HG03354 (cell line): ENCODE measurements at regions not wholly inside any gene's neighbourhood (a gene's known extent, or its start where the extent isn't known, plus 50 kb on each side); places are given as distances from the start of the nearest gene placed in this dataset.

ENCODE experiments used
- ATAC-seq: cut with Tn5 transposase; IDR thresholded peaks from one replicate; pipeline ENCODE4 v1.9.1; 2021; ENCODE audit warnings: mild to moderate bottlenecking; ENCODE audit not compliant: unreplicated experiment, poor library complexity, severe bottlenecking

DNA sequence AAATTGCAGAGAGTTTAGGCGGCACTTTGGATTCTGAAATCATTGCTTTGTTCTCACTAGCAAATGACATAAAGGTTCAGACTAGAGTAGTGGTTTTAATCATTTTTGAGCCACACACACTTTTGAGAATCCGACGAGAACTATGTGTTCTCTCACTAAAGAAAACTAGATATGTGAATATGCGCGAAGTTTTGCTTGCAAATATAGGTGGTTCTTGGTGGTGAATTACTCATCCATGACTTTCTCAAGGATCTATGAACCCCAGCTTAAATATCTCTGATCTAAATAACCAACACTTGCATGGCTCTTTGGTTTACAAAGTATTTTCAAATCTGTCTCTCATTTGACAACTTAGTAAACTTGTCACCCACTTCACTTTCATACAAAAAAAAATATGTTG is 54.8 kb downstream of the NOG start:
- no peak for ATAC-seq

DNA sequence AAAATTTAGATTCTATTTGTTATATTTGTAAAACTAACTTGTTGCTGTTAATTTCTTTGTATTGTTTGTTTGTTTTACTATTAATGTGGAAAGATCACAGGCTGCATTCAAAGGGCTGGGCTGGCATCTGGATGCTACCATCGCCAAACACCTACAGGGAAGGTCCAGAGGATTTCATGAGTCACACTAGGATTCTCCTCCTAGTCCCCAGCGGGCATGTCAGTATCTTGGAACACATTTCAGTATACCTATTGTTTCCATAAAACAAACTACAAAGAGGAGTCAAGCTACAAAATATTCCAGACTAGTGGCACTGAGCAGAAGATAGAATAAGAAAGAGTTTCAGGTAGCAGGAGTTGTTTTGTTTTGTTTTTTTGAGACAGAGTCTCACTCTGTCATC is 55.3 kb downstream of the NOG start:
- ATAC-seq, result no peak

DNA sequence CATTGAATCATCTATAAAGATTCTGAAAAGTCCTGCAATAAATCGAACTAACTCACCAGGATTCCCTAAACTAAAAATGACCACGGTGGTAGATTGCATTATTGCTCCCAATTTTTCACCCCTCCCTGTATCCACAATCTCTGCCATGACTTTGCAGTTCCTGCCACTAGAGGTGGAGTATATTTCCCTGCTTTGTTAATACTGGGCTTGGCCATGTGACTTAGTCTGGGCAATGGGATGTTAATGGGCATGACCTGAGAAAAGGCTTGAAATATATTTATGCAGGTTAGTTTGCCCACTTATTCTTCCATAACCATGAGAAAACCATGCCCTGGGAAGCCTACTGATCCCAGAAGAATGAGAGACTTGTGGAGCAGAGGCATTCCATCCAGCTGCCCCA is 59.1 kb downstream of the NOG start:
- ATAC-seq, result no peak

DNA sequence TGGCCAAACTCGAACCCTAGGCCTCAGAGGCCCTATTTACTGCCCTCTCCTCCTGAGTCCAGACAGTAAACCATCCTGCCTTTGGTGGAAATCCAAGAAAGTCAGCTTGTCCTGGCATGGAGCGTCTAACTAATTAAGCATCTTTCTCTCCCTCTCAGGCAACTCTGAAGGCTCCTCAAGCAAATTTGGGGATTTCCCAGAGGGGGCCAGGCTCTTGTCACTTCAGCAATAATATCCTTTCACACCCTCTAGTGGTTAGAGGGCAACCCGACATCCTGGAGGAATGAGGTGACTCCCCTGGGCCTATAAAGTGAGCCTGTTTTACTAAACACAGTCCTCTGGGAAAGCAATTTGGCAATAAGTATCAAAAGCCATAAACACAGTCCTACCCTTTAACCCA is 60.4 kb downstream of the NOG start:
- ATAC-seq, result peak; percentile 100

DNA sequence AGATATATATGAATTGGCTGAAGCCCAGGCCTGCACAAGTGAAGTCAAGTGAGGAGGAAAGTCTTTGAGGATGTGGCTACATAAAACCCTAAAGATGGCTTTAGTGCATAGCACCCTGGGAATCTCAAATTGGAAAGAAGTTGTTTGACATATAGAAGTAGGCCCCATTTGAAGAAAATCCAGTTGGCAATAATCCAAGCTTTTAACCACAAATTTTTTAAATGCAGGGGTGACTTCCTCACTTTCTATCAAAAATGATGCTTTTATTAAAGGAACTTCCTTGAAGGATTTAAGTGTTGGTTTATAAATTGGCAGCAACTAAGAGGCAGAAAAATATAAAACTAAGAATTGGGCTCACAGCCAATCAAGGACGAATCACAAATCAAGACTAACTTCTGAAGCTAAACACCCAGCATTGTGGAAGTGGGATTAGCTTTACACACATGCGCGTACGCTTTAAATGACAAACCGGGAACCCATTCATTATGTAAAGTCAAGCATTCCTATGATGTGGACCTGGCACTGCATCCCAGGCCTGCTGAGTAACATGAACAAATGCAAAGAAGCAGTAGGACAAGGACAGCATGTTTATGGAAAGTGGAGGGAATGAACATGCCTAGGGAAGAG is 63.3 kb downstream of the NOG start:
- ATAC-seq, result no peak

DNA sequence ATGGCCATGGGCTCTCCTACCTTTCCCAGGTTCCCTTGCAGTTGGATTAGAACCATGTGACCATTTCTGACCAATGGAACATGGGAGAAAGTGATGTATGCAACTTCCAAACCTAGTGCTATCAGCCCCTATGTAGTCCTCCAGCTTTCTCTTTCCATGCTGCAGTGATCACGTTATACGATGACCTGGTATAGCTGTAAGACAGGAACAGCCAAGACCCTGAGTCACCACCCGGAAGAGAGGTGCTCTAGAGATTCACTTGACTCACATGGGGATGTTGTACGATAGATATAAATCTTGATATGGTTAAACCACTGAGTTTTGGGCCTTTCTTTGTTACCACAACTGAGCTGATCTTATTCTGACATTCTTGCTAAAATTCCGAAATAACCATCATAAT is 65.1 kb downstream of the NOG start:
- no peak for ATAC-seq

DNA sequence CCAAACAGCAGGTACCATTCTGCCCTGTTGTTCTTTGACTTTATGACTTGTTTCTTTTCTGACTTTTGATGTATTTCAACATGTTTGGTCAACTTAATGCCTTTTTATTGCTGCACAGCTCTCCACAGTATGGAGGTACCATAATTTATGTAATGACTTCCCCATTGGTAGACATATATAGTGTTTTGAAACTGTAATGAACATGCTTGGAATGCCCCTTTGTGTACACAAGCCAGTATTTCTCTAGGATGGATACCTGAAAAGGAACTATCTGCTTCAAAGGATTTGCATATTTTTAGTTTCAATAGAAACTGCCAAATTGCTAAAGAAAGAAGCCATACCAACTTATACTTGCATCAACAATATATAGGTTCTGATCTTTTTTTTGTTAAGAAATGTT is 66.1 kb downstream of the NOG start:
- ATAC-seq, result no peak

DNA sequence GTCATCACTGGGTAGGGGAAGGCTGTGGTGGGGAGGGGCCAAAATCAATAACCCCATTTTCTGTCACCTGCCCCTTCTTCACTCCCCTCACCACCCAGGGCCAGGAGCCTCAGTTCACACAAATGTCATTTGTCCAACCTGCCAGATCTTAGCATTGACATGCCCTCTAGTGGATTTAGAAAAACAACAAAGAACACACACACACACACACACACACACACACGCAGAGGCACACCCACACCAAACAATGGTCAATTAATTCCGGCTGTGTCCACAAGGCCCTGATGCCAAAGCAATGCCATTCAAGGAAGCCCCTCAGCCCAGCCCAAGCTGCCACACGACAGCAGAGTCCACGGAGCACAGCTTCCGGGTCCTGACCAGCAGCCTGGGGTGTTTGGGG is 68.4 kb downstream of the NOG start:
- no peak for ATAC-seq

DNA sequence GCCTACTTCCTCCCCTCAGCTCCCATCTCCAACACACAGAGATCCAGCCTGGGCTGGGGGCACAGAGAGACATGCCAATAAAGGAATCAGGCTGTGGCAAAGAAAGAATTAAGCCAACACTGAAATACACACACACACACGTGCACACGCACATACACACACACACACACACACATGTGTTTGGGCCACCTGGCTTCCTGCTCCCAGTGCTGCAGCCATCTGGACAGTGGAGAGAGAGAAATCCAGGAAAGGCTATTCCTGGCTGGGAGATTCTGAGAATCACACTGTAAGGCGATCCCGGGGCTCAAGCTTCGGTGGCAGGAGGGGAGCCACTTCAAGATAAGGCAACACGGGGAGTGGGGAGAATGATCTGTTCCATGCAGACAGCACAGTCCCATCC is 72.4 kb downstream of the NOG start:
- no peak for ATAC-seq

DNA sequence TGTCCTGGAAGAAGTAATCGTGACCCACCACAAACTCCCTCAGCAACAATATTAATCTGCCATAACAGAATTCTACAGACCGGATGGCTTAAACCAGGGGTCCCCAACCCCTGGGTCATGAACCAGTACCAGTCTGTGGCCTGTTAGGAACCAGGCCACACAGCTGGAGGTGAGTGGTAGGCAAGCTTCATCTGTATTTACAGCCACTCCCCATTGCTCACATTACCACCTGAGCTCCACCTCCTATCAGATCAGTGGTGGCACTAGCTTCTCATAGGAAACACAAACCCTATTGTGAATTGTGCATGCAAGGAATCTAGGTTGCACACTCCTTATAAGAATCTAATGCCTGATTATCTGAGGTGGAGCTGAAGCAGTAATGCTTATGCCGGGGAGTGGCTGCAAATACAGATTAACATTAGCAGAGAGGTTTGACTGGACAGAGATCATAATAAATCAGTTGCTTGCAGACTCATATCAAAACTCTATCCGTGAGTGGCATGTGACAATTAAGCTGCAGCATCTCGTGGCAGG is 74.5 kb downstream of the NOG start:
- no peak for ATAC-seq

DNA sequence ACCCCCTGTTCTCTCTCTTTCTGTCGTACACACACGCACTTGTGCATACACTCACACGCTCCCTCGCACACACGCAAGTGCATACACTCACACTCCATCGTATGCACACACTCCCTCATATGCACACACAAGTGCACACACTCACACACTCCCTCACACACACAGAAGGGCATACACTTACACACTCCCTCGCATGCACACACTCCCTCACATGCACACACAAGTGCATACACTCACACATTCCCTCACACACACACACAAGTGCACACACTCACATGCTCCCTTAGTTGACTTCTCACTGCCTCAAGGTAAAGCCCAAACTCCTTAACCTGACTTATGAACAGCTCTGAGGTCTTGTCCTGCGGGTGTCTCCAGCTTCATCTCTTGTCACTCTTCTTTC is 78.7 kb downstream of the NOG start:
- ATAC-seq, result no peak

DNA sequence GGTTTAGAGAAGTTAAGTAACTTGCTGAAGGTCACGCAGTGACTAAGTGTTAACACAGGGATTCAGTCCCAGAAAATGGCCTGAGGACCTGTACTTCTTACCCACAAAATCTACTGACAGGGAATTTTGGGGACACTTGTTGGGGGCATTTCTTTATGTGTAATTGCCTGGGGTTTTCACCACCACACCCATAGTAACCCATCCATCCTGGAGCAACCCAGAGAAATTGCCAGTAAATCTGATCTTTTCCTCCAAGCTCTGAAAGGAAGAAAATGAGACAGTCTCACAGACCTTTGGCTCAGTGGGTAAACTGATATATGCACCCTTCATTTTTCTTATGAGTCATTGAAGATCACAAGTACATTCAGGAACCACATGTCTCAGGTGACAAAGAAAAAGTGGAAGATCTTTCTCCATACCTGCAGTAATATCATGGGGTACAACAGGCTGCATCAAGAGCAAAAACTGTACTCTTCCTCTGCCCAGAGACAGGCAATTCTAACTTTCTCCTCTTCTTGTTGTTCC is 81.0 kb downstream of the NOG start:
- no peak for ATAC-seq

DNA sequence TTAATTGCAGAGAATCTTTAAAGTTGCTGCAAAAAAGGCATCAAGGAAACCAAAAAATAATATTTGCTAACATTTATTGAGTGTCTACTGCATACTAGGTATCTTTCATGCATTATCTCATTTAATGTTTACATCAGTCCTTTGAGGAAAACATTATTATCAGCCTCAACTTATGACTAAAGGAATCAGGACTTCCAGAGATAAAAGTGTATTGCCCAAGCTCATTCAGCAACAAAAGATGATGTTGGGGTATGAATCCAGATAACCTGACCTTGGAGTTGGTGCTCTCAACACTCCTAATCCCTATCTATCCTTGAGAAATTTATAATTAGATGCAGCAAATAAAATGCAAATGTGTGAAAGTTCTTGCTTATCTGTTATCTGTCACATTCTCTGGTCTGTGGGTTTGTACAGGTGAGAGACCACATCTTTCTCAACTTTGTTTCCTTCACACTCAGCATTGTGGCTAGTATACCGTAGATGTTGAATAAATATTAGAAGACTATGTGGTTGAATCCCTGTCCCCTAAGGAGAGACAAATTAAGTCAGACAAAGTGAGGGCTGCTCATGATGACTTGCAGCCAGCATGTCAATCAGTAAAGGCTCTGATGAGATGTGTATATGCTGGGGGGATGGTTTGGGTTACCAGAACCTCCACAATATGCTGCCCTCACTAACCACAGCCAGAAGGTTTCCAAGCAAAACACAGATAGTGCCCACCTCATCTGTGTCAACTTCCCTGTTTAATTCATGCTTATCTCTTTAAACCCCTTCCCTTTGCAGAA is 82.6 kb downstream of the NOG start:
- ATAC-seq, result no peak

DNA sequence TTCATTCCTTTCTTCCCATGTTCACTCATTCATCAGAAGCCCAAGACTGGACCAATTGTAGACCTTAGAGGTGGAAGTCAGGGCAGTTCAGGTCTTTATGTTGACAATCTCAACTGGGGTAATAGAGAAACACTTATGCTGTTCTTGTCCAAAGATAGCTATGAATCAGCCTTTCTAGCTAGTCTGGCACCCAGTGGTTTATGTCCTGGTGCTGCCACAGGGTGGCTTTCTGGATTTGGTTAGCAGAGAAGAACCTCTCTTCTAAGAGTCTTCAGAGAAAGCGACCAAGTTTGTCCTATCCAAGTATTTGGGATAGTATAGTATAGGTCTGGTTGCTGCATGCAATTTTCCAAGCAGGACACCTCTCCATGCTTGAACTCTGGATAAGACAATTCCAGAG is 83.3 kb downstream of the NOG start:
- no peak for ATAC-seq

DNA sequence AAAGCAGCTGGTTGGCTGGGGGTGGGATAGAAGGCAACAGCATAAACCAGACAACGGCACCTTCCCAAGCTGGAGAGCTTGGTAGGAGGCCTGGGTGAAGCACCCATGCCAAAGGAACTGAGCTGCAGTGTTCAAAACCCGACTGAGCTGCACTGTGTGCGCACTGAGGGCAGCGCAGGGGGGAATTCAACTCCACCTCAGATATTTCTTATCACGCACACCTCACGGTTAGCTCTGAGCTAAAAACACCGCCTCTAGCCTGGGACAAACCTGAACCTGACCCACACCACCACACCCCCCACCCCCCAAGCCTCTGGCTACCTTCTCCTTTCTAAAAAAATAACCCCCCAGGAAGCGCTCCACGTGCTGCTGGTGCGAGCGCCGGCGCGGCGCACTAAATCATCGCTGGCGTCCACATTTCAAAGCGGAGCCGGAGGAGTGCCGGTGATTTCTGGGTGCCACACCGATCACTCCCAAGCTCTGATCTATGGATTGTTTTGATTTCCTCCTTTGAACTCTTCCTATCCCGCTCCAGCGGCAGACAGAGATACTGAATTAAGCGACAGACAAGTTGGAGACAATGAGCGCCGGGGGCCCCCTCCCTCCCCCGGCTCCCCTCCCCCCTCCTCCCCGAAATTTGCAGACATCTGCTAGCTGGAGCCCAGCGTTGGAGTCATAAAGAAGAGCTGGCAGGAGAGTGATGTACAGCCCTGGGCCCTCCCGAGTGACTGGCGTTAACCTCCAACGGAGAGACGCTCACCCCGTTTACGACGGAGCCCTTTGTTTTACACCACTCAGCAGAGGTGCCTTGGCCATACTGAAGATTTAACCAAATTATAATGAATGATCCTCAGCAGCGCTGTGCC is 85.0 kb downstream of the NOG start:
- peak; percentile 7 for ATAC-seq

DNA sequence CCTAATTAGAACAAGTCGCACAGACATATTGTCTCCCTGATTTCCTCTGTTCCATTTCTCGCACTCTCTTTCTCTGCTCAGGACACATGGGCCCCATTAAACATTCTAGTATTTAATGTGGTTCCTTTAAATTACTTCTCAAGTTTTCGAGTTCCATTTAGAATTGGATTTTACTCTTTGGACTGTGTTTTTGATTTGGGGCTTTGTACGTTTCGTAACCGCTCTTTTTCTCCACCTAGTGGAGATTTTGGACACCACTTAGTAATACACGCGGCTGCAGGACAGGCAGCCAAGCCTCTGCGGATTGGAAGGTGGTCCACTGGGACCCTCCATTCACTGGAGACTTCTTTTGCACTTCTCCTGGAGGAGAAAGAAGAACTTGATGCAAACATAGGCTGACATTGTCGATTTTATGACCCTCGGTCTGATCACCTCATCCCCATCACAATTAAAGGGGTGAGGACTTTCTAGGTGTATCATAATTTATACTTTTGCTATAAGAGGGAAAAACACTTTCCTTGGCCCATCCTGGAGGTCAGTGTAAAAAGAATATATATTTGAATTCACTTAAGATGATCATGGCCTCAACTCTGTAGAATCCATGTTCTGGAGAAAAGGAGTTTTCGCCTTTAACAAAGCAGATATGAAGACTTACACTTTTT is 85.7 kb downstream of the NOG start:
- ATAC-seq, result peak; percentile 42

DNA sequence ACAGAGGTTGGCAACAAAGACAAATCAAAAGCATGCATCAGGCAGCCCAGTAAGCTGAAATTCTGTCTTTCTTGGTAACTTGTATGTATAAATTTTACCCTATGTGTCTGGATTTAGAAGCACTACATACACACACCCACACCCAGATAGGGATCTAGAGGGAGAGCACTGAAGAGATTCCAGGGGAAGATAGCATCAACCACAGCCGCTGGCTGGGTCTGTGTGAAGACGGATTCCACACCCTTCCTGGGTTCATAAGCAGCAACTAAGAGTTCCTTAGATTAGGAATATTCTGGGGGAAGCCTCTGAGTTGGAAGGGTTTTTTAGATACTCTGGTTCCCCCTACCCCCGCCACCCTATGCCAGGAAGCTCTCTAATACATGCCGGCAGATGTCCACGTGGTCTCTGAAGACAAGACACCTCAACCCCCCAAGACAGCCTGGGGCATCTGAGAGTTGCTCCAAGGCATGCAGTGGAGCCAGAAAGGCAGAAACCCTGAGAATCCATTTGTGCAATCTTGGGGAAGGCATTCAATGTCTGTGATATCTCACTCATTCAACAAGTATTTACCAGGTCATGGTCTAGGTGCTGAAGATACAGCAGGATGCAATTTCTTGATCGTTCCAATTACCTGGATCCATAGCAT is 86.4 kb downstream of the NOG start:
- ATAC-seq, result no peak

DNA sequence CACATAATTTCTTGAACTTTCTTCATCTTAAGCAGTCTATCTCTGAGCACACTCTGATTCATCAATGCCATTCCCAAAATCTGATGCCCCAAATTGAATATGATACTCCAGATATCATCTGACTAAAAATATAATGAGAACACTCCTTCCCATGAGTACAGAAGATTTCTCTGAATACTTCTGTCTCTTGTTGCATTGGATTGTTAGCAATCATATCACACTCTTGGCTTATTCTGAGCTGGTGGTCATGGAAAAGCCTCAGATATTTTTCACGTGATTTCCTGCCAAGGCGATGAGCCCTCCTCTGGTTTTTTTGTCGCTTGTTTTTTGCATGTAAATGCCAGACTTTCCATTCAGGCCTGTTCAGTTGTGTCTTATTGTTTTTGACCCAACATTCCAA is 87.2 kb downstream of the NOG start:
- ATAC-seq, result no peak

DNA sequence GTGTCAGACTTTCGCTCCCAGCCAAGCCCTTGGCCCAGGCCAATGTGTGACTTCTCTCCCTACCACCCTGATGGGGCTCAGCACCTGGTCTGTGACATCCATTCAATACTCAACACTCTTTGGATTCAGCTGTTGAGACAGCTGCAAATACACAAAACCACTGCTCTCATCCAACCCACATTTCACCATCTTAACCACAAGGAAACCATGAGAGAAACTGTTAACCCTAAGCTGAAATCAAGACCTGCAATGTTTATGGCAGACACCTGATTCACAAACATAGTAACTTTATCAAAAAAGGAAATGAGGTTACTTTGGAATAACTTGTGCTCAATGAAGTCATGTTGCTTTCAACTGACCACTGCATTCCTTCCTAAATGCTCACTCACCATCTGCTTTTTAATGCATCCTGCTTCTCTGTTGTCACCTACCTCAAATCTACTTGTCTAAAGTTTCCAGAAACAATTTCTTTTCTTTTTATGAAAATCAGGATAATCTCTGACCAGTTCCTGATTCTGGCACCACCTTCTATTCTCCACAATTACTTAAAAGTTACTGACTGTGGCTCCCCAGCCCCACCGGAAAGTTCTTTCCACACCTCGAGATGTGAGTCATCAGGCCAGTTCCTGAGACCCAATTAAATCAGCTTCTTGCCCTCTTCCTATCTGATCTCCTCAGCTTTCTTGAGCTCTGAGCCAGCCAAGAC is 88.2 kb downstream of the NOG start:
- peak; percentile 75 for ATAC-seq
